ENCODE measurements at regions not wholly inside any gene's neighbourhood (a gene's known extent, or its start where the extent isn't known, plus 50 kb on each side); places are given as distances from the start of the nearest gene placed in this dataset.

DNA sequence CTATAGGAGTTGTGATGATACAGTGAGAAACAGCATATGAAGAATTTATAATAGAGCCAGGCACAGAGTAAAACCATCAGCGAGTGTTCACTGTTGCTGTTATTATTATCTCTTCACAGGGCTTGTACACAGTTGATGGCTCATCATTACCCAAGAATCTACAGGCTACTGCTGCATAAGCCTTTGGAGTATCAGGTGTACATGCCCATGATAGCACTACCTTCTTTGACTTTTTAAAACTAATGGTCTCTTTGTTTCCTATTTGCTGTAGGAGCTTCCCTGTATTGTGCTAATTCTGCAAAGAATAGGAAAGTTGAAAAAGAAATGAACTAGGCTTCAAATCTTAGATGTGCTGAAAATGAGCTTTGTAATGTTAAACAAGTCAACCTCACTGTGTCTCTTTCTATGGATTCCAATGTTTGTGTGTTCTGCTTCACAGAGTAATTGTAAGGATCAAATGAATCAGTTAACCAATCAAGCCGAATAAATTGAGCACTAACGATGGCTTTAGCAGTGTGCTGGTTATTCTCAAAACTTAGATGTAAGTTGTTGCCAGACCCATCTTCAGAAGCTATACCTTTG is 138.8 kb downstream of the TUSC7 start:
- no peak for DNase-seq

DNA sequence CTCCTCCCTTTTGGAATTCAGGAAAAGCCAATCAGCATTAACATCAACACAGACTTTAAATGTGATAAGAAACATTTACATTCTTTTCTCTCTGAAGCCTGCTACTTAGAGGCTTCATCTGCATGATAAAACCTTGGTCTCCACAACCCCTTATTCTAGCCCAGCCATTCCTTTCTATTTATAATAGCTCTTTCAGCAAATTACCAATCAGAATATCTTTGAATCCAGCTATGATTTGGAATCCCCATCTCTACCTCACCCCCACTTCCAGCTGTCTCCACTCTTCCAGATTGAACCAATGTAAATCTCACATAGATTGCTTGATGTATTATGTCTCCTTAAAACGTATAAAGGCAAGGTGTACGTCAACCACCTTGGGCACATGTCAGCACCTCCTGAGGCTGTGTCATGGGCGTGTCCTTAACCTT is 139.7 kb downstream of the TUSC7 start:
- no peak for DNase-seq

DNA sequence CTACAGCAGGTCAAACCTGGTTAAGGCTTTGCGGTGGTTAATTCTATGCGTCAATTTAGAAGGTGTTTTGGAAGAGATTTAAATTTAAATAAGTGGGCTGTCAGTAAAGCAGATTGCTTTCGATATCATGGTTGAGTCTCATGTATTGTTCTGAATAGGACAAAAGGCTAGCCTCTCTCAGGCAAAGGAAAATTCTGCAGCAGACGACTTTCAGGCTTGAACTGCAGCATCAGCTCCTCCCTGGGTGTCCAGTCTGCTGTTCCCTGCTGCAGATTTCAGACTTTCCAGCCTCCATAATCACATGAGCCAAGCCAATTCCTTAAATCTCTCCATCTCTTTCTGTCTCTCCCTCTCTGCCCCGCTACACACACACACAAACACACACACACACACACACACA is 143.2 kb downstream of the TUSC7 start:
- no peak for DNase-seq

DNA sequence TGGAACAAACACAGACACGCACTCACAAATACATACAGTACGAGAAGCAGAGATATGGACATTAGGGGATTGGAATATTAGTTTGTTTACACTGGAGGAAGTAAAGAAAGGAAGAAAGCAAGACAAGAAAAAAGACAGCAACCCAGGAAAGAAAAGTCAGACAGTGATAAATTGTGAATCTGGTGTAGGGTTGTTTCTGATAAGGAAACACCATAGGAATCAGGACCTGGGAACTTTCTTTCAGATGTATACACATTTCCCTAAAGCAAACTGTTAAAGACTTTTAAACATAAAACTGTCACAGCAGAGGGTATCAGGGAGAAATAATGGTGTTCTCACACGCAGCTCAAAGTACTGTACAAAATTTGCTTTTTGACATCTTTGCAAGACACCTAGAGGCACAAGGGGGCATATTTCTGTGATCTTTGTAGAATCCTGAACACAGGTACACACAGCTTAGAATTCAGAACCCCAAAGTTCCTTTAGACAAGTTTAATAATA is 153.7 kb downstream of the TUSC7 start:
- no peak for DNase-seq

DNA sequence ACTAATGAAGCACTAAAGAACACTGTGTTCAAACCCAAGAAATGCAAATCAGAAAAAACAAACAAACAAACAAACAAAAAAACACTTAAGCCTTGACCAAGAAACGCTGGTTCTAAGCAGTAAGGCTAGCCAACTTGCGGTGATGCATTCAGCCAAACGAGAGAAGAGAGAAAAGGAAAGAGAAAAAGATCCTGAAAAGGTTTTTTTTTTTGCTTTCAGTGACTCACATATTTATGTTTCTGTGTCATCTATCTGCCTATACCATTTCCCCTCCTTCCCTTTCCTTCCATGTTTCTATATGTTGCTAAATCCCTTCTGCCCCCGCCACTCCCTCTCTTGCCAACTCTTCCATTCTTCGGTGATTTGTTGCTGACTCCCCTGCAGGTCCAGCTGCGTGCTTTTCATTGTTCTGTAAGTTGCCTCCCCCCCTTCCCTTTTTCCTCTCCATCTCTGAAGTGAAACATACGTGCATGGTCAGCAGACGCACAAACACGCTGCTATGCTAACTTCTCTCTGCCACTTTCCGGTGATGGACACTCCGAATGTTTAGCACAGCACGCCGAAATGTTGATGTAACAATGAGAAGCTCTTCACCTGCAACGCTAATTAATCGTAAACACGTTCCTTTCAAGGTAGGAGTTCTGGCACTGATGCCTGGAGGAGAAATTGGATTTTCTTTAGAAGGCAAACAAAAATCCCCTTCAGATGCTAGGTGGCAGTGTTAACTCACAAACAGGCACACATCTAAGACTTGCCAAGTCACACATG is 154.4 kb downstream of the TUSC7 start:
- DNase-seq, result peak; percentile 54

DNA sequence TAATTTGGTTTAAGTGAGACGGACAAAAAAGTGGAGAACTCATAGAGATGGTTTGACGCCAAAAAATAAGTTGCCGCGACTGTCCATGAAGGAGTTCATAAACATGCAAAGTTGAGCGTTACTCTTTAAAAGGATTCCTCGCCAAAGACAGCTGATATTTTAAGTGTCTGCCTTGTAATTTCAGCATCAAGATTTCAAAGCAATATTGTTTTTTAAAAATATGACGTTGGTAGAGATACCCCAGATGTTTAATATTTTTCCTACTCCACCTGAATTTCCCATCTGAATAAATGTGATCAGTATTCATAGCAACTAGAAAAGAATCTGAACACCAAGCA is 155.0 kb downstream of the TUSC7 start:
- no peak for DNase-seq

DNA sequence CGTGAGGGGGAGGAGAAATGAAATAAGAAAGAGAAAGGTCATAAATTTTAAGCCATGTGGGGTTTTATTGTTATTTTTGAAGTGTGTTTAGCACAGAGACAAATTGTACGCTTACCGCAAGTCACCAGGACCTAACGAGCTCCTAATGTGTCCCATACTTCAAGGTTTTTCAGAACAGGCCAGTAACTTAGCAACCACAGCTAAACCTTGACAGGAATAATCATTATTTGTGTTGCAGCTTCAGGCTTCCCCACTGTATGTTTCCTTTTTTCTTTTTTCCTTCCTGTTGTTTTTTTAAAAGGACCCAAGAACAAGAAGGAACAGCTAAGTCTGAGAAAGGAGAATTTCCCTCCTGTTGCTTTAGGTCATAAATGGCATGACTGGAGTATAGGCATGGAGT is 160.8 kb downstream of the TUSC7 start:
- no peak for DNase-seq

DNA sequence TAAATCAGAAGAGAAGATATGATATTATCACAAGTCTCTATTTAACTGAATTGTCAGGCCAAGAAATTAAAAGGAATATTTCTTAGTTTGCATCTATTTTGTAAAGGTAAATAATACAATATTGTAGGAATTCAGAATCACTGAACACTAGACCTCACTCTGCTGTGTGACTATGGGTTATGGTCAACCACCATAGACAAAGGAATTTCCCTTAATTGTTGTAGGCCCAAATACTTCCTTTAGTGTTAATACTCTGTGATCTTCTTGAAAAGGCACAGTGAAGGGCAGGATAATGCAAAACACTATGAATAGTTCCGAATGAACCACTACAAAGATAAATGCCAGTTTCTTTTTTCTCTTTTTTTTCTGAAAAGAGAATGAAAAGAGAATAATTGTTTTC is 162.3 kb downstream of the TUSC7 start:
- DNase-seq, result no peak

DNA sequence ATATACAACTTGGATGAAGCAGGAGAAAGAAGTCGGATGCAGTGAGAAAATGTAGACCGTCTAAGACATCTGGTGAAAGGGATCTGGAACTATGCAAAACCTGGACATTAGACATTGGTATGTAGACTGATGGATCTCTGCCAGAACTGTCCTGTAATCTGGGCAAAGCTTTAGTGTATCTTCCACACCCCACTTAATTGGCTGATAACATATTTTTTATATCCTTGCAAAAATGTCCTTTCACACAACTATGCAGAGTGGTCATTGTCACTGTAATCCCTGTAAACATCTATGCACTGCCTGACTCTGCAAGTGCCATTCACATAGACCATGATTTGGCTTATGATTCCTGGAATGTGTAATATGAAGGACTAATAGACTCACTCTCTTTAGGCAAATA is 163.1 kb downstream of the TUSC7 start:
- DNase-seq, result no peak

DNA sequence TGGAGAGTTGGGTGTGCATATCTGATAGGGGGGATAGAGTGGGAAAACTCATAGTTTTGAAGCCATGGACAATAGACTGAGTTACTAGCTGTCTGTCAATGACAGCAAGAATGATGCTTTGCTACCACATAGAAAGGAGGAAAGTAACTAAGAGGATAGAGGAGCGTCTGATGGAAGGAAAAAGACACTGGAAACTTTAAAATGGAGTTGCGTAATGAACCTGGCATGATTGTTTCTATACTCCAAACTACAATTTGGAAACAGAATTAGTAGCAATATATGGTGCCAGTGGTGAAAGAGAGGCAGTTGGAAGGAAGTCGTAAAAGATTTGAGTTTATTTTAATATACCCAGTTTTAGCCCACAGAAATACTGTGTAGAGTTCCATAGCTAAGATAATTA is 163.6 kb downstream of the TUSC7 start:
- DNase-seq, result no peak

DNA sequence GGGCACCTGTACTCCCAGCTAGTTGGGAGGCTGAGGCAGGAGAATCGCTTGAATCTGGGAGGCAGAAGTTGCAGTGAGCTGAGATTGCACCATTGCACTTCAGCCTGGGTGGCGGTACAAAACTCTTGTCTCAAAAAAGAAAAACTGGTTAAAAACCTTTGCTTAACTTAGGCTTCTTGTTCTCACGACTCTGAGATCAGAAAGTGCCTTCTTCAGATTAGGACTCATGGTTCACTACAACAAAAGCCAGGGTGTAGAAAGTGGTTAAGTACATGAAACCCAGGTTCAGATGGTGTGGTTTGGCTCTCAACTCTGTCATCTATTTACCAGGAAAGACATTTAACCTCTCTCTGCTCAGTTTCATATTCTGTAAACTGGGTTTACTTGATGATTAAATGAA is 168.4 kb downstream of the TUSC7 start:
- no peak for DNase-seq

DNA sequence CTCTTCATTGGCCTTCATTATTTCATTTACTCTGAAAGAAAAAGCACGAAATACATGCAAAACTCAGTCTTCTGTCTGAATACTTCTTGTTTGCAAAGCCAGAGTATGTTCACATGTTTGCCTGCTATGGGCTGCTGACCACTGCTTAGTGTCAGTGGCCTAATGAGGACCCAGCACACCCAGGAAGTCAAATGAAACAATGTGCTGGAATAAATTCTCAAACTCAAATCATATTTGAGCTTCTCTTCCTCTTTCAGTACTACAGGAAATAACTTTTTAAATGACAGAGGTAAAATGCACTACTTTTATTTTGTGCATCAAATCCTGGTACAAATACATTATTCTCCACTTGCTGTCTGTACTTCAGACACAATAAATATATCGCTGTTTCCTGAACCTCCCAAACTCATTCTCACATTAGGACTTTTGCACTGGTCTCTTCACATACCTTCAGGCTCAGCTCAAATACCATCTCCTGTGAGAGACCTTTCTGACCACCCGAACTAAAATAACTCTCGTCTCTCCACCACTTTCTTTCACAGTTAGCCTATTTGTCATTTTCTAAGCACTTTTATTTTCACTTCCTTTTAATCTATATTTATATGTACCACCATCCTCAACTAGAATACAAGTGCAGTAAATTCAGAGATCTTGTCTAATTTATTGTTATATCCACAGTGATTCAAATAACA is 176.8 kb downstream of the TUSC7 start:
- no peak for DNase-seq

DNA sequence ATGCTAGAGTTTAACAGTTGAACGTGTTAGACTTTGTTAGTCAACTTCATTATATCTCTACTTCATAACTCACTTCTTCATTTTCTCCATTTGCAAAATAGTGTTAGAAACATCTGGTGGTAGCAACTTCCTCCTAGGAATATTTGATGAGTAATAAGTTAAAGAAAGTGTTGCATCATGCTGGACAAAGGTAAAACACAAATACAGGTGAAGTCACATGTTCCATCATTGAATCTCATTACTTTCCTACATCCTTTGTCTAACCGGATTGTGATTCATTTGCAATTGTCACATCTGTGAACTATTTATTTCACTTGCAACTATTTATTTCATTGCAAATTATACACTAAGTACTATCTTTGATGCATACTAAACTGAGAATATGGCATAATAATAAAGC is 186.5 kb downstream of the TUSC7 start:
- DNase-seq, result no peak

DNA sequence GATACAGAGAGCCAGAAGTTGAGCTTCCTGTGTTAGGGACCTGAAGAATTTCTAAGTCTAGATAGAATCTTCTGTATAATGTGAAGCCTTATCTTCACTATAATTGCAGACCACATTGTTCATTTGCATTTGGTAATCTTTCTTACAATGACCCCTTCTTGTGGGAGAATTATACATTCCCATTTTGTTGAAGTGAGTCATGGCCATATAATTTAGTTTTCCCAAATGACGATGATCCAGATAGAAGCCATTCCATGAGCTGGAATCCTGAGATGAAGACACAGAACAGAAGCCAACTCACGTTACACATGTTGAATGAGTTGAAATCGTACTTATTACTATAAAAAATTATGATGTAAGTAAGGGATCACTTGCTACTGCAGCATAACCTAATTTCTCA is 187.8 kb downstream of the TUSC7 start:
- no peak for DNase-seq

DNA sequence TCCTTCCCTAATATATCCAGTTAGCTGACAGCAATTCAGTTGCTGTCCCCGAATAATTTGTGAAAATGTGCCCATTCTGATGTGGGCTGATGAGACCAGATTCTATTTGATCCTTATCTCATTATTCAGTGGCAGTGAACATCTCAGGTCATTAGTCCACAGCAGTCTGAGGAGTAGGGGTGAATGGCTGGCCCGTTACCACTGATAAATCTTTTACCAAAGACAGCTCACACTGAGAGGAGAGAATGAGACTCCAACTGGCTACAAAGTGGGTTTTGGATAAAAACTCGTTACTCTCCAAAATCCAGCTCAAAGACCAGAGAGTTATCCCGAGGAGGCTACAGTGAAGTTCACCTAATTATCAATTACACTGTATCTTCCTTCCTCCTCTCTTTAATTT is 189.7 kb downstream of the TUSC7 start:
- DNase-seq, result no peak

DNA sequence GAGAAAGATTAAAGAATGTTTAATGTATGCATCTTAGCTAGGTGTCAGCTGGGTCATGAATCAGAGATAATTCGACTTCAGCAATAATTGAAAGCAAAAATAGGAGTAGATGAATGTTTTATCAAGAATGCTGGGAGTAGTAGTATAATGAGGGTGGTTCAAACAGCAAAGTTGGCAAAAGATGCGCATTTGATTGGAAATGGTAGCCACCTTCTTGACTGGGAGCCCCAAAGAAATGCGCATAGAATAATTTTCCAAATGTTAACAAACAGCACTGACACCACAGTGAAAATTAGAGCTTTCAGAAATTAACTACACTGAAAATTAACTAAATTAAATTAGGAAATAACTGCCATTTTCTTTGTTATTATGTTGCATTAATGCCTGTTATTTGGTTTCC is 195.8 kb downstream of the TUSC7 start:
- no peak for DNase-seq

DNA sequence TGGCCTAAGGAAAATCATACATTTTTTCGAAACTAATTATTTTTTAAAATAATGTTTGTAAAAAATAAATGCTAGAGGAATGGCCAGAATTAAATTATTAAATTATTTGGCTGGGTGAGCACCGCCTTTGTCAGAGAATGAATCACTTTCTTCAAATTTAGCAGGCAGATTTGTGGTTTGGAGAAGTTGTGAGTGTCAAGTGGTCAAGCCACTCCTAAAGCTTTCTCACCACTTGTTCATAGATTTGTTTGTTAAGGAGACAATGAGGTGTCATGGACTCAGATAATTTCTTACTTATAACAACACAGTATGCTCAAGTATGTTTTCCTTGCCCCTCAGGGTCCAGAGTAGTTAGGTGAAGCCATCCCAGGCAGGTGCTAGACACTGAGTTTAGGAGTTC is 196.2 kb downstream of the TUSC7 start:
- no peak for DNase-seq

DNA sequence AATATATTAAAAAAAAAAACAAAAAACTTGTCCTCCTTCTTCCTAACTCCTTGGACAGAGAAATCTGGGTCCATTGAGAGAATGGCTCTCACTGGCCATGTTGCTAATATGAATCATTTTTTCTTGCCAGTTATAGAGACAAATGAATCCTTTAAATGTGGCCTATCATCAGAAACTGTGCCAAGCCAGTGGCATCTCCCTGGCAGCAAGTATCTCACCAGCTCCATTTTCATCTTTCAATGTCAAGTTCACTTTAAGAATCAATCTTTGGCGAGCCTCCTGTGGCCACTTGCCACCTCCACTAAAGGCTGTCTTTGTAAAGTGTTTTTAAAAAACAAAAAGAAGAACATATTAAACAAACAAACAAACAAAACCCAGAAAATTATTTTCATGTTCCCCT is 202.5 kb downstream of the TUSC7 start:
- DNase-seq, result no peak

DNA sequence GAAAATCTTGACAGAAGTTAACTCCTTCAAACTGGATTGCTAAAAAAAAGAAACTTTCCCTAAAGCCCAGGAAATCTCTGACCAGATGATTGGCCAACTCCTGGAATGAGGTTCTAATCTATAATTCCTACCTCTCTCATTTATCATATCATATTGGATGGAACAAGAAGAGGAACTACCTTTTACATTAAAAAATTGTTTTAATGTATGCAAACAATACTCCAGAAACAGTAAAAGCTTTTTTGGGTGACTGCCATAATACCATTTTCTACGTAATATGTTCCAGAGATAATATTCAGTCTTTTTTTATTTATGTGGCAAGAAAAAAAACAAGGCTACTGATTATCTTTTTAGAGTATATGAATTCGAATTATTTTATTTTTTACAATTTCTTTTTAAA is 204.4 kb downstream of the TUSC7 start:
- no peak for DNase-seq

DNA sequence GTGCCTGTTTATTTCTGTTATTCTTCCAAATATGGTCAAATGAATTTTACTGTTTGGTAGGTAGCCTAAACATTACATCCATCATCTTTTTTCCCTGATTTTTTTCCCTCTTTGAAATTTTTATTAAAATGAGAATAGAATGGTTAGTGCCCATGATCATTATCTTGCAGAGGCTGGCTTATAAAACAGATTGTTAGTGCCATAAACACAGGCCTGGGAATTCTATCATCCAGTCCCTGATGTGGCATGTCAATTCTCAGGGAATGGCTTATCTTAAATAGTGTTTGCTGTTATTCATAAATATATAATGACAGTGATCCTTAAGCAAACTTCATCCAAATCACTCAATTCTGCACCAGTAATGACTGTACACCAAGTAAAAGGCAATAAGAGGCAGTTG is 207.3 kb downstream of the TUSC7 start:
- DNase-seq, result no peak

DNA sequence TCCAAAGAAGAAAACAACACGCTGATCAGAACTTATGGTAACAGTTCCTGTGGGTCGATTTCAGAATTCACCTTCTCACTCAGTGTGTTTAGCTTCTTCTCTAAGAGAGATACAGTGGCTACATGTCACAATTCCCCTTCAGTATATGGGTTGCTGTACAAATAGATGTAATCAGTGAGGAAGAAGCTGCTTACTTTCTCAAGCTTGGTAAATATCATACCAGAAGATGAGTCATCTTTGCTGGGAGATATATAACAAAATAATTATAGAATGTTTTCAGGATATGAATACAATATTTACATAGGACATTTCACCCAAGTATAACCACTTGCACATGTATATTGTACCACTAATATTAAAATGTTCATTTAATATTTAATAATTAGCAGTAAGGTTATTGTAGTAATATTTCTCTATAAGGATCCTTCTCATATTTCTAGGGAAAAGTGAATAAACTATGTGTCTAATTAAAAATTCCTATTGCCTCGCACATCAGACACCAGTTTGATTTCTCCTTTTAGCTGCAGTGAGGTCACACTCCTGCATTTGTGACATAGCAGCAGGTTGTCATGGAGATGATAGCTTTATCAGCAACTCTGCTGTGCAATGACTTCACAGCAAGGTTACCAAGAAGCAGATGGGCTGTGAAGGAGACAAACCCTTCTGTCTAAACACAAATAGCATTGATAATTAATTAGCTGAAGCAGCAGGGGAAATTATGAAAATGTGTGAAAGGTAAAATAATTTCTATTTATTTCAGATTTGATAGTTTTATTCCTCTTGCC is 211.4 kb downstream of the TUSC7 start:
- no peak for DNase-seq

DNA sequence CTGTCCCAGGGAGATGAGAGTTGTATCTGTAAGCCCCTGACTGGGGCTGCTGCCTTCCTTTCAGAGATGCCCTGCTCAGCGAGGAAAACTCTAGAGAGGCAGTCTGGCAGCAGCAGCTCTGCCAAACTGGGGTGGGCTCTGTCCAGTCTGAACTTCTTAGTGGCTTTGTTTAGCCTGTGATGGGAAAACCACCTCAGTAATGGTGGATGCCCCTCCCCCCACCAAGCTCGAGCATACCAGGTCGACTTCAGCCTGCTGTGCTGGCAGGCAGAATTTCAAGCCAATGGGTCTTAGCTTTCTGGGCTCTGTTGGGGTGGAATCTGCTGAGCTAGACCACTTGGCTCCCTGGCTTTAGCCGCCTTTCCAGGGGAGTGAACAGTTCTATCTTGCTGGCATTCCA is 218.3 kb downstream of the TUSC7 start:
- DNase-seq, result no peak
